GM12878 (cell line): ENCODE measurements at regions not wholly inside any gene's neighbourhood (a gene's known extent, or its start where the extent isn't known, plus 50 kb on each side); places are given as distances from the start of the nearest gene placed in this dataset.

ENCODE experiments used
- ATAC-seq: fragments of 200-7000 bp; cut with Tn5 transposase; 3 replicates; pipeline ENCODE4 v1.9.1; 2020; ENCODE audit warnings: mild to moderate bottlenecking, moderate library complexity
- BruUV-seq: library from RNA; stranded (reverse); fragments of 400-500 nt; replicated peaks from 2 replicates; lab custom pipeline; 2021; lab: Mats Ljungman, UMichigan
- CTCF ChIA-PET: fragments of 300-600 bp; sonication (Branson Sonifier 250); formaldehyde crosslinking; extraction: SDS; loops from one replicate; lab custom pipeline; 2021; ENCODE audit warnings: inconsistent platforms; lab: Yijun Ruan, JAX
- POLR2A ChIA-PET: fragments of 350-600 bp; formaldehyde crosslinking; extraction: SDS; loops from one replicate; lab custom pipeline; 2021; ENCODE audit warnings: inconsistent platforms; lab: Charles Lee
- RAD21 ChIA-PET: fragments of 300-600 bp; sonication (Branson Sonifier 250); formaldehyde crosslinking; loops from one replicate; lab custom pipeline; 2023; ENCODE audit warnings: antibody characterized with exemption; ENCODE audit not compliant: unreplicated experiment; lab: Charles Lee
- SMC1A ChIA-PET: fragments of 300-600 bp; sonication (Branson Sonifier 250); formaldehyde crosslinking; loops from one replicate; lab custom pipeline; 2023; ENCODE audit not compliant: unreplicated experiment, uncharacterized antibody; lab: Charles Lee
- DNase-seq: peaks from one replicate; pipeline ENCODE4 v3.0.0-alpha.2; 2011; ENCODE audit warnings: low read depth, low spot score
- FAIRE-seq: peaks from 3 replicates; lab custom pipeline; 2011; peaks lifted over from hg19 to GRCh38; lab: Jason Lieb, UNC
- H2AFZ ChIP-seq: 2 replicates; pipeline ENCODE4 v1.6.0; 2011; ENCODE audit warnings: low read depth, low read length, control low read depth; ENCODE audit not compliant: control insufficient read depth
- H3K27ac ChIP-seq: 2 replicates; pipeline ENCODE4 v1.5.1; 2011; ENCODE audit warnings: control low read depth; ENCODE audit not compliant: control insufficient read depth, insufficient read depth
- H3K27me3 ChIP-seq, 2 experiments: replicated peaks in 1 of 2; 2 replicates each; pipeline versions ENCODE4 v1.6.0 to v1.6.1; 2011; ENCODE audit warnings: low read length in 1 of 2; ENCODE audit not compliant: control insufficient read depth in 2 of 2, insufficient read depth in 2 of 2
- H3K36me3 ChIP-seq, 2 experiments: 2 replicates each; pipeline ENCODE4 v1.5.1; 2011; ENCODE audit warnings: low read length in 1 of 2; ENCODE audit not compliant: control insufficient read depth in 2 of 2, insufficient read depth in 2 of 2
- H3K4me1 ChIP-seq: 2 replicates; pipeline ENCODE4 v1.6.1; 2011; ENCODE audit warnings: mild to moderate bottlenecking, low read length, moderate library complexity, mixed read lengths; ENCODE audit not compliant: control insufficient read depth, insufficient read depth
- H3K4me2 ChIP-seq: 2 replicates; pipeline ENCODE4 v1.6.0; 2011; ENCODE audit warnings: control low read depth; ENCODE audit not compliant: control insufficient read depth, insufficient read depth
- H3K4me3 ChIP-seq: fragments of 200-600 bp; sonication (generic); 2 replicates; pipeline ENCODE4 v1.5.1; 2016
- H3K79me2 ChIP-seq: 2 replicates; pipeline ENCODE4 v1.6.0; 2011; ENCODE audit warnings: low read length; ENCODE audit not compliant: control insufficient read depth, insufficient read depth
- H3K9ac ChIP-seq: 2 replicates; pipeline ENCODE4 v1.8.0; 2011; ENCODE audit warnings: low read length, control low read depth, mixed read lengths; ENCODE audit not compliant: control insufficient read depth, insufficient read depth
- H3K9me3 ChIP-seq: replicated peaks from 3 replicates; pipeline ENCODE4 v1.5.1; 2011; ENCODE audit warnings: mild to moderate bottlenecking, low read length; ENCODE audit not compliant: control insufficient read depth, insufficient read depth
- H4K20me1 ChIP-seq: 2 replicates; pipeline ENCODE4 v1.6.0; 2011; ENCODE audit not compliant: control insufficient read depth, insufficient read depth
- ASH2L ChIP-seq: fragments of 300-600, 200-600 bp; sonication (generic); IDR thresholded peaks from 2 replicates; pipeline ENCODE4 v1.6.1; 2017; ENCODE audit warnings: low read depth, mild to moderate bottlenecking, borderline replicate concordance
- CREB1 ChIP-seq: IDR thresholded peaks from 2 replicates; pipeline ENCODE4 v1.6.1; 2012; ENCODE audit warnings: low read depth, mild to moderate bottlenecking, inconsistent platforms
- DPF2 ChIP-seq: fragments of 450-650 bp; IDR thresholded peaks from 2 replicates; pipeline ENCODE4 v1.6.1; 2017; ENCODE audit warnings: mild to moderate bottlenecking
- EP300 ChIP-seq, 2 experiments: fragments of 150-350 bp in 1 of 2; IDR thresholded peaks; 2 replicates each; pipeline ENCODE4 v1.6.1; 2011 to 2012; ENCODE audit warnings: low read depth in 2 of 2, low read length in 2 of 2, borderline replicate concordance in 1 of 2, improper control_type of control experiment in 1 of 2, inconsistent platforms in 1 of 2; ENCODE audit not compliant: control insufficient read depth in 1 of 2
- ETV6 ChIP-seq, 2 experiments: fragments of 450-650 bp in 1 of 2; IDR thresholded peaks in 1 of 2; conservative IDR thresholded peaks in 1 of 2; 2 replicates each; pipeline ENCODE4 v1.6.1; 2014; ENCODE audit warnings: antibody characterized with exemption in 1 of 2, borderline replicate concordance in 1 of 2, low read depth in 1 of 2, mild to moderate bottlenecking in 1 of 2, moderate library complexity in 1 of 2
- HCFC1 ChIP-seq: fragments of 150-350 bp; IDR thresholded peaks from 2 replicates; pipeline ENCODE4 v1.6.1; 2014; ENCODE audit warnings: low read length
- HDAC2 ChIP-seq: fragments of 200-600 bp; sonication (generic); IDR thresholded peaks from 2 replicates; pipeline ENCODE4 v1.6.1; 2017
- JUNB ChIP-seq: IDR thresholded peaks from 2 replicates; pipeline ENCODE4 v1.6.1; 2016; ENCODE audit warnings: antibody characterized with exemption, mild to moderate bottlenecking
- MYB ChIP-seq: fragments of 150-350 bp; IDR thresholded peaks from 2 replicates; pipeline ENCODE4 v1.6.1; 2014; ENCODE audit warnings: mild to moderate bottlenecking, low read depth, low read length, borderline replicate concordance
- NFXL1 ChIP-seq: fragments of 450-650 bp; IDR thresholded peaks from 2 replicates; pipeline ENCODE4 v1.6.1; 2017; ENCODE audit warnings: antibody characterized with exemption, mild to moderate bottlenecking, borderline replicate concordance
- PML ChIP-seq: IDR thresholded peaks from 2 replicates; pipeline ENCODE4 v1.6.1; 2012; ENCODE audit warnings: low read length, inconsistent platforms
- RCOR1 ChIP-seq: conservative IDR thresholded peaks from 2 replicates; pipeline ENCODE4 v1.6.1; 2012; ENCODE audit warnings: low read depth, low read length, improper control_type of control experiment
- SMC3 ChIP-seq: IDR thresholded peaks from 2 replicates; pipeline ENCODE4 v1.6.1; 2011; ENCODE audit warnings: low read length, improper control_type of control experiment, borderline replicate concordance
- SP1 ChIP-seq: IDR thresholded peaks from one replicate; pipeline ENCODE4 v1.6.1; 2011; ENCODE audit warnings: low read depth, low read length
- USF2 ChIP-seq: IDR thresholded peaks from 2 replicates; pipeline ENCODE4 v1.6.1; 2011; ENCODE audit warnings: low read depth, low read length, improper control_type of control experiment, borderline replicate concordance
- WGBS: methylation state at CpG from one replicate; pipeline ENCODE4 v1.1.6; 2016; ENCODE audit warnings: low lambda C conversion rate; ENCODE audit not compliant: insufficient replicate concordance, insufficient coverage; ENCODE audit errors: missing lambda C conversion rate; 5-methylcytosine and 5-hydroxymethylcytosine counted together
- in situ Hi-C: fragments of 300-500 bp; cut with MboI; formaldehyde crosslinking; loops from 9 replicates; pipeline ENCODE4 v1.14.3; 2018; ENCODE audit warnings: mixed read lengths
- intact Hi-C: fragments of 100-400 bp; cut with micrococcal nuclease; formaldehyde crosslinking; loops from one replicate; pipeline ENCODE4 v1.14.2; 2022; ENCODE audit not compliant: unreplicated experiment
- TF ChIP-seq, protein P1 (sequence below): IDR thresholded peaks from 2 replicates; pipeline ENCODE4 v1.6.1; 2012; ENCODE audit warnings: low read depth, low read length, improper control_type of control experiment
- TF ChIP-seq, protein P2 (sequence below): fragments of 450-650 bp; IDR thresholded peaks from 2 replicates; pipeline ENCODE4 v1.6.1; 2017; ENCODE audit warnings: mild to moderate bottlenecking

DNA sequence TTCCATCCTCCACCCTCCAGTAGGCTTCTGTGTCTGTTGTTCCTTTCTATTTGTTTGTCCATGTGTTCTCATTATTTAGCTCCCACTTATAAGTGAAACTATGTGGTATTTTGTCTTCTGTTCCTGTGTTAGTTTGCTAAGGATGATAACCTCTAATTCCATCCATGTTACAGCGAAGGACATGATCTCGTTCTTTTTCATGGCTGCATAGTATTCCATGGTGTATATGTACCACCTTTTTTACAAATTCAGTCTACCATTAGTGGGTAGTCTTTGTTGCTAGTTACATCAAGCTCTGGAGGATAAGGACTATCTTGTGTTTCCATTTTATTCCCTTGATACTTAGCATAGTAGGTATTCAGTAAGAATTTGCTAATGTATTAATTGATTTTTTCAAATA, 664.2 kb upstream of the FAT3 start:
- ChIA-PET POLR2A (no interaction called here), CTCF (no interaction called here), RAD21 (no interaction called here), SMC1A (no interaction called here)
- Histone ChIP-seq H3K4me1 (no peaks in the 10 kb centered on the region), H3K27ac (no peak overlapping the region), H3K27me3 (no peaks in the 10 kb centered on the region), H4K20me1 (no peaks in the 10 kb centered on the region), H3K79me2 (no peaks in the 10 kb centered on the region), H2AFZ (no peak overlapping the region), H3K9me3 (no peaks in the 10 kb centered on the region), H3K4me2 (no peak overlapping the region), H3K9ac (no peak overlapping the region), H3K4me3 (no peak overlapping the region), H3K36me3 (no peaks in the 10 kb centered on the region)
- BruUV-seq = no TSS peak
- DNase-seq (no peak), ATAC-seq (no peak), FAIRE-seq (no peak)
- intact Hi-C loops (no loop called here), in situ Hi-C loops (no loop called here)
- WGBS = 0% methylated on average over 2 of the region's 2 CpGs
- no peak for TF ChIP-seq CREB1
- TF ChIP-seq ASH2L = no peak
- TF ChIP-seq PML = no peak
- TF ChIP-seq HDAC2 = no peak
- TF ChIP-seq ETV6 (conservative IDR thresholded peaks at IDR 0.05 in 1 of 2, IDR thresholded peaks at IDR 0.05 in 1 of 2; ENCODE audit: borderline replicate concordance in 1 of 2, low read depth in 1 of 2) = no peak
- TF ChIP-seq, protein P1, sequence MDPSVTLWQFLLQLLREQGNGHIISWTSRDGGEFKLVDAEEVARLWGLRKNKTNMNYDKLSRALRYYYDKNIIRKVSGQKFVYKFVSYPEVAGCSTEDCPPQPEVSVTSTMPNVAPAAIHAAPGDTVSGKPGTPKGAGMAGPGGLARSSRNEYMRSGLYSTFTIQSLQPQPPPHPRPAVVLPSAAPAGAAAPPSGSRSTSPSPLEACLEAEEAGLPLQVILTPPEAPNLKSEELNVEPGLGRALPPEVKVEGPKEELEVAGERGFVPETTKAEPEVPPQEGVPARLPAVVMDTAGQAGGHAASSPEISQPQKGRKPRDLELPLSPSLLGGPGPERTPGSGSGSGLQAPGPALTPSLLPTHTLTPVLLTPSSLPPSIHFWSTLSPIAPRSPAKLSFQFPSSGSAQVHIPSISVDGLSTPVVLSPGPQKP = no peak
- TF ChIP-seq MYB = no peak
- no peak for TF ChIP-seq DPF2
- no peak for TF ChIP-seq NFXL1
- TF ChIP-seq, all 136 proteins: peak for 0

- intact Hi-C loops (no loop called here), in situ Hi-C loops (no loop called here)
- FAIRE-seq (no peak), DNase-seq (no peak), ATAC-seq (no peak)
- Histone ChIP-seq H2AFZ (no peak overlapping the region), H3K27ac (no peak overlapping the region), H3K79me2 (no peaks in the 10 kb centered on the region), H3K36me3 (no peaks in the 10 kb centered on the region), H3K4me3 (no peak overlapping the region), H3K4me2 (no peak overlapping the region), H3K9me3 (no peaks in the 10 kb centered on the region)
- BruUV-seq = no TSS peak
- CTCF ChIA-PET = no interaction called here
- TF ChIP-seq HCFC1 (no peak), RCOR1 (no peak), USF2 (no peak), EP300 (IDR thresholded peaks at IDR 0.05; ENCODE audit: borderline replicate concordance in 1 of 2, control insufficient read depth in 1 of 2, low read depth in 2 of 2, low read length in 2 of 2) (no peak), SP1 (no peak), JUNB (no peak), SMC3 (no peak)
- TF ChIP-seq, protein P2, sequence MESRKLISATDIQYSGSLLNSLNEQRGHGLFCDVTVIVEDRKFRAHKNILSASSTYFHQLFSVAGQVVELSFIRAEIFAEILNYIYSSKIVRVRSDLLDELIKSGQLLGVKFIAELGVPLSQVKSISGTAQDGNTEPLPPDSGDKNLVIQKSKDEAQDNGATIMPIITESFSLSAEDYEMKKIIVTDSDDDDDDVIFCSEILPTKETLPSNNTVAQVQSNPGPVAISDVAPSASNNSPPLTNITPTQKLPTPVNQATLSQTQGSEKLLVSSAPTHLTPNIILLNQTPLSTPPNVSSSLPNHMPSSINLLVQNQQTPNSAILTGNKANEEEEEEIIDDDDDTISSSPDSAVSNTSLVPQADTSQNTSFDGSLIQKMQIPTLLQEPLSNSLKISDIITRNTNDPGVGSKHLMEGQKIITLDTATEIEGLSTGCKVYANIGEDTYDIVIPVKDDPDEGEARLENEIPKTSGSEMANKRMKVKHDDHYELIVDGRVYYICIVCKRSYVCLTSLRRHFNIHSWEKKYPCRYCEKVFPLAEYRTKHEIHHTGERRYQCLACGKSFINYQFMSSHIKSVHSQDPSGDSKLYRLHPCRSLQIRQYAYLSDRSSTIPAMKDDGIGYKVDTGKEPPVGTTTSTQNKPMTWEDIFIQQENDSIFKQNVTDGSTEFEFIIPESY = no peak
- TF ChIP-seq, all 136 proteins: peak for 0
- no peaks in the 10 kb centered on the region for H3K27me3 ChIP-seq
- POLR2A ChIA-PET = no interaction called here
- no peaks in the 10 kb centered on the region for H3K4me1 ChIP-seq
- RAD21 ChIA-PET = no interaction called here
- H4K20me1 ChIP-seq = no peaks in the 10 kb centered on the region
- SMC1A ChIA-PET = no interaction called here
- H3K9ac ChIP-seq = no peak overlapping the region
These were observed 686.6 kb upstream of the FAT3 start for GRCh38 chr11:91538065-91538464.
